C4-2B (cell line): ENCODE measurements at regions not wholly inside any gene's neighbourhood (a gene's known extent, or its start where the extent isn't known, plus 50 kb on each side); places are given as distances from the start of the nearest gene placed in this dataset.
A peak's percentile ranks its signal among the peaks of the same experiment; 100 is the strongest.

ENCODE experiments used
- H3K27ac ChIP-seq: fragments of 450-650 bp; 2 replicates; pipeline ENCODE4 v1.5.1; 2017
- ZFX ChIP-seq: fragments of 450-650 bp; IDR thresholded peaks from 2 replicates; pipeline ENCODE4 v1.6.1; 2017
- TF ChIP-seq, protein P1 (sequence below): fragments of 450-650 bp; conservative IDR thresholded peaks from 2 replicates; pipeline ENCODE4 v1.5.1; 2017; ENCODE audit warnings: mild to moderate bottlenecking

- no peak overlapping the region for H3K27ac ChIP-seq
- TF ChIP-seq, protein P1, sequence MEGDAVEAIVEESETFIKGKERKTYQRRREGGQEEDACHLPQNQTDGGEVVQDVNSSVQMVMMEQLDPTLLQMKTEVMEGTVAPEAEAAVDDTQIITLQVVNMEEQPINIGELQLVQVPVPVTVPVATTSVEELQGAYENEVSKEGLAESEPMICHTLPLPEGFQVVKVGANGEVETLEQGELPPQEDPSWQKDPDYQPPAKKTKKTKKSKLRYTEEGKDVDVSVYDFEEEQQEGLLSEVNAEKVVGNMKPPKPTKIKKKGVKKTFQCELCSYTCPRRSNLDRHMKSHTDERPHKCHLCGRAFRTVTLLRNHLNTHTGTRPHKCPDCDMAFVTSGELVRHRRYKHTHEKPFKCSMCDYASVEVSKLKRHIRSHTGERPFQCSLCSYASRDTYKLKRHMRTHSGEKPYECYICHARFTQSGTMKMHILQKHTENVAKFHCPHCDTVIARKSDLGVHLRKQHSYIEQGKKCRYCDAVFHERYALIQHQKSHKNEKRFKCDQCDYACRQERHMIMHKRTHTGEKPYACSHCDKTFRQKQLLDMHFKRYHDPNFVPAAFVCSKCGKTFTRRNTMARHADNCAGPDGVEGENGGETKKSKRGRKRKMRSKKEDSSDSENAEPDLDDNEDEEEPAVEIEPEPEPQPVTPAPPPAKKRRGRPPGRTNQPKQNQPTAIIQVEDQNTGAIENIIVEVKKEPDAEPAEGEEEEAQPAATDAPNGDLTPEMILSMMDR, result peak; percentile 40
- no peak for TF ChIP-seq ZFX
Observed at GRCh38 chr5:125412561-125413495, 666.4 kb upstream of the ZNF608 start.

- TF ChIP-seq ZFX, result no peak
- TF ChIP-seq, protein P1, result no peak
- H3K27ac ChIP-seq, result no peak overlapping the region
Observed at GRCh38 chr5:125413496-125414274, 667.2 kb upstream of the ZNF608 start.

DNA sequence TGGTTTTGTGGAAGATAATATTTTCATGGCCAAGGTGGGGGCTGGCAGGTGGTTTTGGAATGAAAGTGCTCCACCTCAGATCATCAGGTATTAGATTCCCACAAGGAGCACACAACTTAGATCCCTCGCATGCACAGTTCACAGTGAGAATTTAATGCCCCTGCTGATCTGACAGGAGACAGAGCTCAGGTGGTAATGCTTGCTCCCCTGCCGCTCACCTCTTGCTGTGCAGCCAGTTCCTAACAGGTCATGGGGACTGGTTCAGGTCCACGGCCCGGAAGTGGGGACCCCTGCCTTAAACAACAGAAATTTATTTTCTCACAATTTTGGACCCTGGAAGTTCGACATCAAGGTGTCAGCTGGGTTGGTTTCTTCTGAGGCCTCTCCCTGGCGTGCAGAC is 668.7 kb upstream of the ZNF608 start:
- no peak overlapping the region for H3K27ac ChIP-seq
- TF ChIP-seq, protein P1, result no peak
- TF ChIP-seq ZFX, result no peak

GRCh38 chr5:125416055-125416454 is 669.6 kb upstream of the ZNF608 start:
- no peak overlapping the region for H3K27ac ChIP-seq
- no peak for TF ChIP-seq ZFX
- TF ChIP-seq, protein P1, result no peak

GRCh38 chr5:125421006-125421405 is 674.6 kb upstream of the ZNF608 start:
- TF ChIP-seq, protein P1, result no peak
- no peak for TF ChIP-seq ZFX
- H3K27ac ChIP-seq, result no peak overlapping the region

DNA sequence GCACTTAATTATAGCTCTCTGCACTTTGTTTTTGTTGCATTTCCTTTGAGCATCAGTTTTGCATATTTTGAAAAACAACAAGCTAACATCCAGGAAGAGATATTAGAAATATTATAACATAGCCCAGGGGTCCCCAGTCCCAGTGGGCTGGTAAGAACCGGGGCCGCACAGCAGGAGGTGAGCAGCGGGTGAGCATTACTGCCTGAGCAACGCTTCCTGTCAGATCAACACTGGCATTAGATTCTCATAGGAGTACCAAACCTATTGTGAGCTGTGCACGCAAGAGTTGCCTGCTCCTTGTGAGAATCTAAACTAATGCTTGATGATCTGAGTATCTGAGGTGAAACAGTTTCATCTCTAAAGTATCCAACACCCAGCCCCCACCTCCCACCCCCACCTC is 675.9 kb upstream of the ZNF608 start:
- TF ChIP-seq ZFX, result no peak
- TF ChIP-seq, protein P1, result no peak
- no peak overlapping the region for H3K27ac ChIP-seq

DNA sequence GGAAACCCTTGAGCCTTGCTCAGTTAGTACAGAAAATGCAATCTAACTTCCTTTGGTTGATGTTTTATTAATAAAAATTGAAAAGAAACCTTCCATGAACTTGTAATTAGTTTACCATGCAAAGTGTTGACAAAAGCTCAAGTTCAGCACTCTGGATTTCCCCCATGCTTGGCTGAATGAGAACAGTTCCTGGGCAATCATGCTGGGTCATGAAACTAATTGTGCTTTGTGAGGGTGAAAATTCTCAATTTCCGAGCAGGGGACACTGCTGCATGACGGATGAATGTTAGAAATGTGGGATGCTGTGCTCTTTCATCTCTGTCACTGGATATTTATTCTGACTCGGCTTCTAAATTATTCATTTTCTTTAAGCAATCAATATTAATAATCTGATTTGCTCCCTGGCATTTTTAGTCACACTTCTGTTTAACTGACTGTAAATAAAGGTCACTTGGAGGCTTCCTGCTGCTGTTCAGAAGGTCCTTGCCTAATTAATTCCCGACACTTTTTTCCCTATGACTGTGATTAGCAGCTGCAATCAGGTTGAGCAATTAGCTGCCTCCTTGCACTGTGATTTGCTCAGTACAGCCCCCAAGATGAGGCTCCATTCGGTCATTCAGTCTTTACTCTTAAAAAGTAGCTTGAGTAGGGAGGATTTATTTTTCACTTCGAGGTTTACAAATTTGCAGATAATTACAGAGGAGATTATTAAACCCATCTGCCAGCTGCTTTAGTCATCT is 678.1 kb upstream of the ZNF608 start:
- TF ChIP-seq, protein P1, result no peak
- no peak for TF ChIP-seq ZFX
- H3K27ac ChIP-seq, result no peak overlapping the region
